PC-9 (cell line): ENCODE measurements at regions not wholly inside any gene's neighbourhood (a gene's known extent, or its start where the extent isn't known, plus 50 kb on each side); places are given as distances from the start of the nearest gene placed in this dataset.

Source experiments
- CTCF ChIP-seq: fragments of 200-600 bp; sonication (generic); conservative IDR thresholded peaks from 2 replicates; pipeline ENCODE4 v1.6.1; 2017; ENCODE audit warnings: mixed run types, antibody characterized with exemption, mild to moderate bottlenecking, moderate library complexity
- EZH2 ChIP-seq: fragments of 200-600 bp; sonication (generic); IDR thresholded peaks from 2 replicates; pipeline ENCODE4 v1.8.0; 2017; ENCODE audit warnings: antibody characterized with exemption, low read depth

DNA sequence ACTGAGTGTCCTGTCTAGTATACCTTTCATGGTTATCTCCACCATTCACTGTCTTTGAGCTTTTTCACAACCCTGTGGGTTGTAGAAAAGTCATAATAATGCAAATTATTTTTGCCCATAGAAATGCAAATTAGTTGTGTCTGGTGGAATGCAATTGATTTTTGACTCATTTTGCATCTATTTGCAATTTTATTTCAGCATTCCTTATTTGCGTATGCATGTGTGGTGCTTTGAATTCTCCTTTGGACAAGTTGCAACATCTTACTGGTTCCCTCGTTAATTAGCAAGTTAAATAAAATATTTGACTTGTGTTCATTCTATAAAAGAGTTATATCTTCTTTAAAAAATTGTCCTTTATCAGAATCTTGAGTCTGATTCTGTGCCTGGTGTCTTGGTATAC, 297.3 kb upstream of the CASK start:
- TF ChIP-seq EZH2 (no peak), CTCF (no peak)
